IMR-90 (cell line): ENCODE measurements at regions not wholly inside any gene's neighbourhood (a gene's known extent, or its start where the extent isn't known, plus 50 kb on each side); places are given as distances from the start of the nearest gene placed in this dataset.
A peak's percentile ranks its signal among the peaks of the same experiment; 100 is the strongest.

Experiments
- ATAC-seq: fragments of 200-7000 bp; cut with Tn5 transposase; 2 replicates; pipeline ENCODE4 v1.9.1; 2020; ENCODE audit warnings: low read depth, mild to moderate bottlenecking, moderate library complexity
- BruUV-seq: library from RNA; stranded (reverse); fragments of 400-500 nt; replicated peaks from 2 replicates; lab custom pipeline; 2021; lab: Mats Ljungman, UMichigan
- CTCF ChIA-PET: fragments of 300-600 bp; formaldehyde crosslinking; extraction: SDS; loops from one replicate; lab custom pipeline; 2021; ENCODE audit warnings: antibody characterized with exemption; lab: Yijun Ruan, JAX
- POLR2A ChIA-PET: fragments of 300-600 bp; sonication (Branson Sonifier 250); formaldehyde crosslinking; loops from one replicate; lab custom pipeline; 2022; ENCODE audit warnings: antibody characterized with exemption; ENCODE audit not compliant: unreplicated experiment; lab: Charles Lee
- DNase-seq: peaks from one replicate; pipeline ENCODE4 v3.0.0; 2013
- H2AFZ ChIP-seq: replicated peaks from 2 replicates; pipeline ENCODE3; 2013; ENCODE audit warnings: low read length, mild to moderate bottlenecking; ENCODE audit not compliant: poor library complexity
- H2AK5ac ChIP-seq: 2 replicates; pipeline ENCODE4 v1.6.1; 2013; ENCODE audit warnings: low read depth, low read length, inconsistent platforms
- H2AK9ac ChIP-seq: replicated peaks from 2 replicates; pipeline ENCODE3; 2013; ENCODE audit warnings: mild to moderate bottlenecking, low read depth, low read length, moderate library complexity; ENCODE audit not compliant: poor library complexity
- H2BK120ac ChIP-seq: 2 replicates; pipeline ENCODE4 v1.6.1; 2013; ENCODE audit warnings: low read depth, low read length, inconsistent platforms
- H2BK15ac ChIP-seq: 3 replicates; pipeline ENCODE4 v1.6.1; 2013; ENCODE audit warnings: low read depth, low read length, inconsistent platforms
- H2BK20ac ChIP-seq: 2 replicates; pipeline ENCODE4 v1.6.1; 2013; ENCODE audit warnings: low read depth, mild to moderate bottlenecking, inconsistent platforms, low read length, moderate library complexity
- H2BK5ac ChIP-seq: 2 replicates; pipeline ENCODE4 v1.6.1; 2013; ENCODE audit warnings: mild to moderate bottlenecking, low read depth, low read length, inconsistent platforms; ENCODE audit not compliant: poor library complexity, severe bottlenecking
- H3K14ac ChIP-seq: replicated peaks from 2 replicates; pipeline ENCODE4 v1.6.1; 2013; ENCODE audit warnings: low read depth, low read length, inconsistent platforms
- H3K18ac ChIP-seq: 2 replicates; pipeline ENCODE4 v1.6.1; 2013; ENCODE audit warnings: low read depth, low read length, control low read depth
- H3K23ac ChIP-seq: 2 replicates; pipeline ENCODE4 v1.6.1; 2013; ENCODE audit warnings: low read depth, low read length, inconsistent platforms
- H3K27ac ChIP-seq: 2 replicates; pipeline ENCODE4 v1.5.1; 2013; ENCODE audit warnings: mild to moderate bottlenecking, control low read depth, low read length; ENCODE audit not compliant: insufficient read depth
- H3K27me3 ChIP-seq: 2 replicates; pipeline ENCODE4 v1.6.1; 2013; ENCODE audit warnings: low read length; ENCODE audit not compliant: control insufficient read depth, insufficient read depth
- H3K36me3 ChIP-seq: 2 replicates; pipeline ENCODE4 v1.6.1; 2013; ENCODE audit warnings: low read length, mixed read lengths; ENCODE audit not compliant: control insufficient read depth, insufficient read depth
- H3K4ac ChIP-seq: 2 replicates; pipeline ENCODE4 v1.6.1; 2013; ENCODE audit warnings: low read depth, low read length, inconsistent platforms
- H3K4me1 ChIP-seq: 2 replicates; pipeline ENCODE4 v1.6.1; 2013; ENCODE audit warnings: low read length, mixed read lengths; ENCODE audit not compliant: control insufficient read depth, insufficient read depth
- H3K4me2 ChIP-seq: 2 replicates; pipeline ENCODE4 v1.6.1; 2013; ENCODE audit warnings: low read depth, mild to moderate bottlenecking, control low read depth, low read length, moderate library complexity
- H3K4me3 ChIP-seq: 2 replicates; pipeline ENCODE4 v1.5.1; 2013; ENCODE audit warnings: low read depth, mild to moderate bottlenecking, control low read depth, low read length, moderate library complexity; ENCODE audit not compliant: insufficient read depth
- H3K56ac ChIP-seq: 2 replicates; pipeline ENCODE4 v1.6.1; 2013; ENCODE audit warnings: low read length, inconsistent platforms; ENCODE audit not compliant: insufficient read depth; ENCODE audit errors: extremely low read depth
- H3K79me1 ChIP-seq, 2 experiments: 2 replicates each; pipeline ENCODE4 v1.6.1; 2013; ENCODE audit warnings: low read length in 2 of 2, inconsistent platforms in 1 of 2, low read depth in 1 of 2
- H3K9ac ChIP-seq: 2 replicates; pipeline ENCODE4 v1.6.1; 2013; ENCODE audit warnings: low read depth, low read length, control low read depth
- H3K9me1 ChIP-seq: 2 replicates; pipeline ENCODE4 v1.6.1; 2013; ENCODE audit warnings: low read length, inconsistent platforms; ENCODE audit not compliant: insufficient read depth
- H3K9me3 ChIP-seq: 2 replicates; pipeline ENCODE4 v1.6.1; 2013; ENCODE audit warnings: low read length; ENCODE audit not compliant: control insufficient read depth, insufficient read depth
- H4K20me1 ChIP-seq: 2 replicates; pipeline ENCODE4 v1.6.1; 2013; ENCODE audit warnings: low read length, inconsistent platforms; ENCODE audit not compliant: insufficient read depth
- H4K5ac ChIP-seq: 2 replicates; pipeline ENCODE4 v1.6.1; 2013; ENCODE audit warnings: mild to moderate bottlenecking, low read depth, low read length, control low read depth
- H4K8ac ChIP-seq, 2 experiments: 2 replicates each; pipeline ENCODE4 v1.6.1; 2013; ENCODE audit warnings: low read depth in 2 of 2, low read length in 2 of 2, control low read depth in 1 of 2, inconsistent platforms in 1 of 2
- H4K91ac ChIP-seq: 2 replicates; pipeline ENCODE4 v1.6.1; 2013; ENCODE audit warnings: low read depth, low read length, inconsistent platforms; ENCODE audit not compliant: insufficient read depth
- BHLHE40 ChIP-seq: fragments of 150-350 bp; IDR thresholded peaks from 2 replicates; pipeline ENCODE4 v1.6.1; 2016; ENCODE audit warnings: mild to moderate bottlenecking, low read depth, low read length
- CEBPB ChIP-seq: IDR thresholded peaks from 2 replicates; pipeline ENCODE4 v1.6.1; 2012; ENCODE audit warnings: low read depth, low read length, improper control_type of control experiment
- FOS ChIP-seq: fragments of 150-350 bp; IDR thresholded peaks from 2 replicates; pipeline ENCODE4 v1.6.1; 2016; ENCODE audit warnings: low read depth, low read length
- MAFK ChIP-seq: IDR thresholded peaks from 2 replicates; pipeline ENCODE4 v1.6.1; 2012; ENCODE audit warnings: low read depth, low read length, improper control_type of control experiment
- MAZ ChIP-seq: IDR thresholded peaks from 2 replicates; pipeline ENCODE4 v1.6.1; 2012; ENCODE audit warnings: low read depth, mild to moderate bottlenecking, low read length, improper control_type of control experiment, moderate library complexity, borderline replicate concordance
- MXI1 ChIP-seq: IDR thresholded peaks from 2 replicates; pipeline ENCODE4 v1.6.1; 2012; ENCODE audit warnings: low read depth, mild to moderate bottlenecking, low read length, moderate library complexity, borderline replicate concordance
- RFX5 ChIP-seq: IDR thresholded peaks from 2 replicates; pipeline ENCODE4 v1.8.0; 2012; ENCODE audit warnings: low read depth, mild to moderate bottlenecking, low read length, moderate library complexity
- SMC3 ChIP-seq: fragments of 150-350 bp; IDR thresholded peaks from 2 replicates; pipeline ENCODE4 v1.6.1; 2016; ENCODE audit warnings: low read depth, mild to moderate bottlenecking, antibody characterized with exemption, low read length, moderate library complexity
- dilution Hi-C: fragments of 300-500 bp; cut with HindIII; formaldehyde crosslinking; loops from one replicate; pipeline ENCODE4 v1.14.3; 2018; ENCODE audit warnings: low sequenced_read_pairs; ENCODE audit not compliant: unreplicated experiment
- in situ Hi-C: fragments of 300-500 bp; cut with MboI; formaldehyde crosslinking; loops from 3 replicates; pipeline ENCODE4 v1.14.3; 2019; ENCODE audit warnings: low sequenced_read_pairs, inconsistent platforms, mixed read lengths
- intact Hi-C: fragments of 100-400 bp; cut with micrococcal nuclease; formaldehyde crosslinking; loops from 2 replicates; pipeline ENCODE4 v1.10.0; 2022
- TF ChIP-seq, protein P1 (sequence below): conservative IDR thresholded peaks from 2 replicates; pipeline ENCODE4 v1.5.1; 2012; ENCODE audit warnings: mild to moderate bottlenecking, low read depth, low read length, improper control_type of control experiment

DNA sequence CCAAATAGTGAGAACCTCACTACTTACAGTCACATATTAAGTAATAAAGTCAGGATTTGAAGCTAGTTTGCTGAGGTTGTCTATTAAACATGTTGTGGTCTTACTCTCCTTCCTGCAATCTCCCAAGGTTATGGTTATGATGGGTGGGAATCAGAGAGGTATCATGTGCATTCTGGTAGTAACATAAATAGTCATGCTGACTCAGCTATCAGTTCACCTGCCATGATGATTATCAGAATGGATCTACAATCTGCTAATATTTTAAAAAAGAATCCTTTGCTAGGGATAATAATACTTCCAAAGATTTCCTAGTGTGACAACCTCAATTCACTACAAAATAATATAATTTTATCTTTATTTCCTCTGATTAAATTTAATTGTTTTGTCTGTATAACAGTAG is 671.9 kb downstream of the KHDRBS2 start:
- dilution Hi-C loops = no loop called here
- Histone ChIP-seq H3K18ac (no peak overlapping the region), H3K4me2 (no peak overlapping the region), H4K8ac (no peak overlapping the region), H4K20me1 (no peaks in the 10 kb centered on the region), H3K14ac (no peak overlapping the region), H3K56ac (no peak overlapping the region), H4K5ac (no peak overlapping the region), H3K4me3 (no peak overlapping the region), H3K36me3 (no peaks in the 10 kb centered on the region), H3K4me1 (no peaks in the 10 kb centered on the region), H2AK9ac (no peak overlapping the region), H3K27ac (no peak overlapping the region), H3K4ac (no peak overlapping the region), H2AK5ac (no peak overlapping the region), H4K91ac (no peak overlapping the region), H3K9me3 (peaks cover under 1% of the 10 kb centered on the region; the same call in 1 of the 2 replicates), H3K9me1 (no peaks in the 10 kb centered on the region), H2BK20ac (no peak overlapping the region), H2BK15ac (no peak overlapping the region), H3K79me1 (no peaks in the 10 kb centered on the region), H3K23ac (no peak overlapping the region), H2BK5ac (no peak overlapping the region), H3K27me3 (no peaks in the 10 kb centered on the region), H2AFZ (no peak overlapping the region), H3K9ac (no peak overlapping the region), H2BK120ac (no peak overlapping the region)
- BruUV-seq = no TSS peak
- ChIA-PET CTCF (interaction anchor here (0.6 kb wide), 1 partner anchor 32 kb away, joined by 3 read pairs; no protein-coding TSS in a partner anchor), POLR2A (no interaction called here)
- intact Hi-C loops = no loop called here
- TF ChIP-seq RFX5 (no peak), SMC3 (no peak), MXI1 (no peak), MAFK (peak; percentile 53; the same call in 1 of the 2 replicates), CEBPB (no peak), BHLHE40 (no peak), FOS (no peak), MAZ (no peak)
- TF ChIP-seq, protein P1, sequence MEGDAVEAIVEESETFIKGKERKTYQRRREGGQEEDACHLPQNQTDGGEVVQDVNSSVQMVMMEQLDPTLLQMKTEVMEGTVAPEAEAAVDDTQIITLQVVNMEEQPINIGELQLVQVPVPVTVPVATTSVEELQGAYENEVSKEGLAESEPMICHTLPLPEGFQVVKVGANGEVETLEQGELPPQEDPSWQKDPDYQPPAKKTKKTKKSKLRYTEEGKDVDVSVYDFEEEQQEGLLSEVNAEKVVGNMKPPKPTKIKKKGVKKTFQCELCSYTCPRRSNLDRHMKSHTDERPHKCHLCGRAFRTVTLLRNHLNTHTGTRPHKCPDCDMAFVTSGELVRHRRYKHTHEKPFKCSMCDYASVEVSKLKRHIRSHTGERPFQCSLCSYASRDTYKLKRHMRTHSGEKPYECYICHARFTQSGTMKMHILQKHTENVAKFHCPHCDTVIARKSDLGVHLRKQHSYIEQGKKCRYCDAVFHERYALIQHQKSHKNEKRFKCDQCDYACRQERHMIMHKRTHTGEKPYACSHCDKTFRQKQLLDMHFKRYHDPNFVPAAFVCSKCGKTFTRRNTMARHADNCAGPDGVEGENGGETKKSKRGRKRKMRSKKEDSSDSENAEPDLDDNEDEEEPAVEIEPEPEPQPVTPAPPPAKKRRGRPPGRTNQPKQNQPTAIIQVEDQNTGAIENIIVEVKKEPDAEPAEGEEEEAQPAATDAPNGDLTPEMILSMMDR = no peak
- no peak for ATAC-seq
- no peak for DNase-seq
- in situ Hi-C loops = no loop called here
